MCF 10A (cell line): ENCODE measurements at regions not wholly inside any gene's neighbourhood (a gene's known extent, or its start where the extent isn't known, plus 50 kb on each side); places are given as distances from the start of the nearest gene placed in this dataset.

Experiments
- BruUV-seq: library from RNA; stranded (reverse); fragments of 400-500 nt; replicated peaks from 2 replicates; lab custom pipeline; 2021; lab: Mats Ljungman, UMichigan
- CTCF ChIA-PET: fragments of 300-600 bp; sonication (Branson Sonifier 250); formaldehyde crosslinking; extraction: SDS; loops from one replicate; lab custom pipeline; 2021; ENCODE audit warnings: antibody characterized with exemption, inconsistent platforms; lab: Yijun Ruan, JAX
- POLR2A ChIA-PET: fragments of 300-600, 350-650 bp; sonication (Branson Sonifier 250); formaldehyde crosslinking; extraction: SDS; loops from one replicate; lab custom pipeline; 2020; ENCODE audit warnings: antibody characterized with exemption, inconsistent platforms; lab: Yijun Ruan, JAX
- DNase-seq: peaks from one replicate; pipeline ENCODE4 v3.0.0-alpha.2; 2018; ENCODE audit not compliant: unreplicated experiment
- H3K27ac Mint-ChIP-seq: one replicate; pipeline ENCODE4 v1.8.0; 2022; ENCODE audit warnings: mild to moderate bottlenecking, low read depth, mixed read lengths; ENCODE audit not compliant: unreplicated experiment
- H3K27me3 Mint-ChIP-seq: one replicate; pipeline ENCODE4 v1.8.0; 2022; ENCODE audit warnings: mixed read lengths; ENCODE audit not compliant: insufficient read depth, unreplicated experiment
- H3K36me3 Mint-ChIP-seq: one replicate; pipeline ENCODE4 v1.8.0; 2022; ENCODE audit warnings: mild to moderate bottlenecking, moderate library complexity, mixed read lengths; ENCODE audit not compliant: insufficient read depth, unreplicated experiment
- H3K4me1 Mint-ChIP-seq: one replicate; pipeline ENCODE4 v1.8.0; 2022; ENCODE audit warnings: mixed read lengths; ENCODE audit not compliant: insufficient read depth, unreplicated experiment
- H3K4me3 Mint-ChIP-seq: one replicate; pipeline ENCODE4 v1.8.0; 2022; ENCODE audit warnings: mild to moderate bottlenecking, moderate library complexity, mixed read lengths; ENCODE audit not compliant: unreplicated experiment
- H3K9me3 Mint-ChIP-seq: one replicate; pipeline ENCODE4 v1.8.0; 2022; ENCODE audit warnings: mixed read lengths; ENCODE audit not compliant: unreplicated experiment
- intact Hi-C: fragments of 100-400 bp; cut with micrococcal nuclease; formaldehyde crosslinking; loops from 2 replicates; pipeline ENCODE4 v1.14.1; 2022
- TF ChIP-seq, protein P1 (sequence below): fragments of 200-600 bp; IDR thresholded peaks from one replicate; pipeline ENCODE4 v1.8.0; 2022; ENCODE audit warnings: antibody characterized with exemption, mild to moderate bottlenecking; ENCODE audit not compliant: unreplicated experiment

DNA sequence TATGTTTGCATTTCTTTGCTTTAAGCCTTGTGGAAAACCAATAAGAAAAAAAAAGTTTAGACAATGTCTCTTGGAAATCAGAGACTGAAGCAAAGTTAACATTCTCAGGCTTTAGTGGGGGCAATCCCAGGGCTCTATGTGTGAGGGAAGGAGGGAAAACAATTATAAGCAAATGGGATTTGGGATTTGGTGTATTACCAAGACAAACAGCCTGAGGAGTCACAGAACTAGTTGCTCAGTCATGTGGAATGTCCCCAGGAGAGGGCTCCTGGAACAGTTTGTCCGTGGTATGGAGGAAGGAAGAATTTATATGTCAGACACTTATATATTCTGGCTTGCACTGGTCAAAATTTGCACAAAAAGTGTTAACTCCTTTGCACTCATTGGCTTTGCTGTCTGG is 562.9 kb upstream of the TPK1 start:
- POLR2A ChIA-PET = interaction anchor here (1.0 kb wide), 1 partner anchor 10 kb away, joined by 4 read pairs; no protein-coding TSS in a partner anchor
- H3K36me3 Mint-ChIP-seq = peaks cover 4% of the 10 kb centered on the region
- CTCF ChIA-PET = interaction anchor here (0.7 kb wide), 1 partner anchor 12 kb away, joined by 4 read pairs; no protein-coding TSS in a partner anchor
- peak overlapping the region; percentile 48 for H3K4me3 Mint-ChIP-seq
- peaks cover 19% of the 10 kb centered on the region for H3K9me3 Mint-ChIP-seq
- H3K27me3 Mint-ChIP-seq = no peaks in the 10 kb centered on the region
- peaks cover 39% of the 10 kb centered on the region for H3K4me1 Mint-ChIP-seq
- peak; percentile 83 for DNase-seq
- TF ChIP-seq, protein P1, sequence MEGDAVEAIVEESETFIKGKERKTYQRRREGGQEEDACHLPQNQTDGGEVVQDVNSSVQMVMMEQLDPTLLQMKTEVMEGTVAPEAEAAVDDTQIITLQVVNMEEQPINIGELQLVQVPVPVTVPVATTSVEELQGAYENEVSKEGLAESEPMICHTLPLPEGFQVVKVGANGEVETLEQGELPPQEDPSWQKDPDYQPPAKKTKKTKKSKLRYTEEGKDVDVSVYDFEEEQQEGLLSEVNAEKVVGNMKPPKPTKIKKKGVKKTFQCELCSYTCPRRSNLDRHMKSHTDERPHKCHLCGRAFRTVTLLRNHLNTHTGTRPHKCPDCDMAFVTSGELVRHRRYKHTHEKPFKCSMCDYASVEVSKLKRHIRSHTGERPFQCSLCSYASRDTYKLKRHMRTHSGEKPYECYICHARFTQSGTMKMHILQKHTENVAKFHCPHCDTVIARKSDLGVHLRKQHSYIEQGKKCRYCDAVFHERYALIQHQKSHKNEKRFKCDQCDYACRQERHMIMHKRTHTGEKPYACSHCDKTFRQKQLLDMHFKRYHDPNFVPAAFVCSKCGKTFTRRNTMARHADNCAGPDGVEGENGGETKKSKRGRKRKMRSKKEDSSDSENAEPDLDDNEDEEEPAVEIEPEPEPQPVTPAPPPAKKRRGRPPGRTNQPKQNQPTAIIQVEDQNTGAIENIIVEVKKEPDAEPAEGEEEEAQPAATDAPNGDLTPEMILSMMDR = no peak
- intact Hi-C loops = loop anchor here (10.0 kb wide), 1 partner anchor 226 kb away; no protein-coding TSS in a partner anchor
- no TSS peak for BruUV-seq
- peak overlapping the region; percentile 66 for H3K27ac Mint-ChIP-seq

DNA sequence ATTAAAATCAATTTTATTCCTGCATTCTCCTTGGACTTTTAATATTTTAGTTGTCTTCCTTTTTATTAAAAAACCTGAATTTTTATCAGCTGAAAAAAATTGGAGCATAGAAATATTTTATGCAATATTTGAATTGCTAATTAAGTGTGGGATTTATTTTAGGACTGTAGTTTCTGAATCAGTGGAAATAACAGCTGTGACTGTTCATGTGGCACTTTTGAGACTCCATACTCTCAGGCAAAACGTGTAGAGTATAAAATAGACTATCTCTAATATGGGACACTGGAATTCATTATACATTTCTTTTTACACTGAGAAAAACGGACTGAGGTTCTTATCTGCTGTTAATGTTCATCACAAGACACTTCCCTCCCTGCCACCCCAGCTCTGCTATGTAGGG is 558.3 kb upstream of the TPK1 start:
- H3K36me3 Mint-ChIP-seq = peaks cover 4% of the 10 kb centered on the region
- ChIA-PET CTCF (no interaction called here), POLR2A (no interaction called here)
- H3K4me3 Mint-ChIP-seq = no peak overlapping the region
- no peak overlapping the region for H3K27ac Mint-ChIP-seq
- intact Hi-C loops = loop anchor here (10.0 kb wide), 1 partner anchor 231 kb away; no protein-coding TSS in a partner anchor
- H3K9me3 Mint-ChIP-seq = peaks cover 11% of the 10 kb centered on the region
- TF ChIP-seq, protein P1 = no peak
- no TSS peak for BruUV-seq
- H3K4me1 Mint-ChIP-seq = peaks cover 26% of the 10 kb centered on the region
- no peak for DNase-seq
- H3K27me3 Mint-ChIP-seq = no peaks in the 10 kb centered on the region

DNA sequence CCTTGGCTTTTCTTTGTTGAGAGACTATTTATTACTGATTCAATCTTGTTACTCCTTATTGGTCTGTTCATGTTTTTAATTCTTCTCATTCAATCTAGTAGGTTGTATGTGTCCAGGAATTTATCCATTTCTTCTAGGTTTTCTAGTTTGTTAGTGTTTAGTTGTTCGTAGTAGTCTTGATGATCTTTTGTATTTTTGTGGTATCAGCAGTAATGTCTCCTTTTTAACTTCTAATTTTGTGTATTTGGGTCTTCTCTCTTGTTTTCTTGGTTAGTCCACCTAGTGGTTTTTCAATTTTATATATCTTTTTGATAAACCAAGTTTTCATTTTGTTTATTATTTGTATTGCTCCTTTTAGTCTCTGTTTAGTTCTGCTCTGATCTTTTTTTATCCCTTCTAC is 546.9 kb upstream of the TPK1 start:
- BruUV-seq = no TSS peak
- no peaks in the 10 kb centered on the region for H3K4me1 Mint-ChIP-seq
- peaks cover 16% of the 10 kb centered on the region for H3K9me3 Mint-ChIP-seq
- ChIA-PET CTCF (no interaction called here), POLR2A (no interaction called here)
- no peak for DNase-seq
- TF ChIP-seq, protein P1 = no peak
- H3K4me3 Mint-ChIP-seq = no peak overlapping the region
- H3K27ac Mint-ChIP-seq = no peak overlapping the region
- H3K27me3 Mint-ChIP-seq = no peaks in the 10 kb centered on the region
- intact Hi-C loops = no loop called here
- H3K36me3 Mint-ChIP-seq = no peaks in the 10 kb centered on the region

DNA sequence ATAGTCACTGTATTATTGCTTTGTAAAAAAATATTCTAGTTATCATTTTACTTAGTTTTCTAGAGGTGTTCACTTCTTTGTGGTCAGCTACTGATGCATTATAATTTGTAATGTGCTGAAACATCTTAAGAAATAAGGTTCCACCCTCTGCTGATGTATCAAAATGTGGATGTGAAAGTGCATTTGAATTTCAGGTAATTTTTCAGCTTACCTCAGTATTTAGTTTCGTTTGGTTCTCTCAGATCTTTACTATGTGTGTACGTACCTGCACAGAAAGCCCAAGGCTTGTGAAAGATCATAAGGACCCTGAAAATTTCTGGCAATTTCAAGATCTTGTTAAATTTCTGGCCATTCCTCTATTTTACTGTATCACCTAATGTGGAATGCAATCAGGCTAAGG is 542.3 kb upstream of the TPK1 start:
- TF ChIP-seq, protein P1 = no peak
- ChIA-PET POLR2A (interaction anchor here (1.9 kb wide), 1 partner anchor 17 kb away, joined by 6 read pairs; no protein-coding TSS in a partner anchor), CTCF (interaction anchor here (0.6 kb wide), 1 partner anchor 105 kb away, joined by 3 read pairs; no protein-coding TSS in a partner anchor)
- DNase-seq = no peak
- Mint-ChIP-seq H3K4me1 (no peaks in the 10 kb centered on the region), H3K27me3 (no peaks in the 10 kb centered on the region), H3K9me3 (no peaks in the 10 kb centered on the region), H3K27ac (no peak overlapping the region), H3K4me3 (no peak overlapping the region), H3K36me3 (no peaks in the 10 kb centered on the region)
- BruUV-seq = no TSS peak
- intact Hi-C loops = no loop called here
